WTC11 (cell line): ENCODE measurements at regions not wholly inside any gene's neighbourhood (a gene's known extent, or its start where the extent isn't known, plus 50 kb on each side); places are given as distances from the start of the nearest gene placed in this dataset.

ENCODE experiments used
- ATAC-seq: fragments of 200-7000 bp; cut with Tn5 transposase; 2 replicates; pipeline ENCODE4 v1.10.0; 2021; ENCODE audit warnings: mild to moderate bottlenecking, moderate library complexity
- CTCF ChIA-PET: fragments of 300-600 bp; sonication (Branson Sonifier 250); formaldehyde crosslinking; loops from one replicate; lab custom pipeline; 2021; ENCODE audit warnings: antibody characterized with exemption; lab: Charles Lee
- POLR2A ChIA-PET: fragments of 350-600 bp; sonication (Branson Sonifier 250); formaldehyde crosslinking; loops from one replicate; lab custom pipeline; 2021; ENCODE audit warnings: antibody characterized with exemption; lab: Charles Lee
- DNase-seq: peaks from one replicate; pipeline ENCODE4 v3.0.0; 2021; ENCODE audit warnings: low spot score
- H3K27ac Mint-ChIP-seq: 2 replicates; pipeline ENCODE4 v1.8.0; 2021; ENCODE audit warnings: mixed read lengths
- H3K27me3 Mint-ChIP-seq: 2 replicates; pipeline ENCODE4 v1.8.0; 2021; ENCODE audit warnings: low read depth, mild to moderate bottlenecking, moderate library complexity, mixed read lengths
- H3K36me3 Mint-ChIP-seq: 2 replicates; pipeline ENCODE4 v1.8.0; 2021; ENCODE audit warnings: mixed read lengths
- H3K4me1 Mint-ChIP-seq: 2 replicates; pipeline ENCODE4 v1.8.0; 2022; ENCODE audit warnings: mixed read lengths
- H3K4me3 Mint-ChIP-seq: 2 replicates; pipeline ENCODE4 v1.8.0; 2021; ENCODE audit warnings: mild to moderate bottlenecking, moderate library complexity, mixed read lengths
- H3K9me3 Mint-ChIP-seq: 2 replicates; pipeline ENCODE4 v1.8.0; 2021; ENCODE audit warnings: mixed read lengths
- CBFB ChIP-seq: sonication (generic); formaldehyde crosslinking; IDR thresholded peaks from 2 replicates; pipeline ENCODE4 v1.8.1; 2022; ENCODE audit warnings: mild to moderate bottlenecking, low read depth, missing genetic modification reagents
- ESRRA ChIP-seq: sonication (generic); formaldehyde crosslinking; IDR thresholded peaks from 2 replicates; pipeline ENCODE4 v1.8.1; 2022; ENCODE audit warnings: mild to moderate bottlenecking, missing genetic modification reagents, borderline replicate concordance
- JUN ChIP-seq: sonication (generic); formaldehyde crosslinking; IDR thresholded peaks from 2 replicates; pipeline ENCODE4 v1.8.0; 2023; ENCODE audit warnings: mild to moderate bottlenecking, missing genetic modification reagents
- NFATC4 ChIP-seq: fragments of 250-450 bp; sonication (Bioruptor Pico); IDR thresholded peaks from 2 replicates; pipeline ENCODE4 v1.9.0; 2021; ENCODE audit warnings: mild to moderate bottlenecking
- NR2C2 ChIP-seq: sonication (generic); formaldehyde crosslinking; IDR thresholded peaks from 2 replicates; pipeline ENCODE4 v1.8.0; 2022; ENCODE audit warnings: mild to moderate bottlenecking, missing genetic modification reagents
- NR3C1 ChIP-seq: sonication (generic); formaldehyde crosslinking; conservative IDR thresholded peaks from 2 replicates; pipeline ENCODE4 v1.8.1; 2023; ENCODE audit warnings: low read depth, mild to moderate bottlenecking, missing genetic modification reagents
- OVOL2 ChIP-seq: fragments of 250-450 bp; sonication (Bioruptor Pico); IDR thresholded peaks from 2 replicates; pipeline ENCODE4 v1.9.0; 2021; ENCODE audit warnings: mild to moderate bottlenecking, borderline replicate concordance
- SP1 ChIP-seq: sonication (generic); formaldehyde crosslinking; conservative IDR thresholded peaks from 2 replicates; pipeline ENCODE4 v1.8.1; 2022; ENCODE audit warnings: missing genetic modification reagents
- ZNF138 ChIP-seq: sonication (generic); formaldehyde crosslinking; conservative IDR thresholded peaks from 2 replicates; pipeline ENCODE4 v1.8.1; 2022; ENCODE audit warnings: mild to moderate bottlenecking, moderate library complexity, missing genetic modification reagents
- ZNF532 ChIP-seq: fragments of 250-450 bp; sonication (Bioruptor Pico); IDR thresholded peaks from 2 replicates; pipeline ENCODE4 v1.9.0; 2021; ENCODE audit warnings: mild to moderate bottlenecking, borderline replicate concordance
- TF ChIP-seq, protein P1 (sequence below): fragments of 250-450 bp; sonication (Bioruptor Pico); IDR thresholded peaks from 2 replicates; pipeline ENCODE4 v2.1.2; 2022; ENCODE audit warnings: mild to moderate bottlenecking, moderate library complexity
- TF ChIP-seq, protein P2 (sequence below): sonication (generic); formaldehyde crosslinking; IDR thresholded peaks from 2 replicates; pipeline ENCODE4 v1.8.0; 2023; ENCODE audit warnings: missing genetic modification reagents, mild to moderate bottlenecking, borderline replicate concordance
- TF ChIP-seq, protein P3 (sequence below): sonication (generic); formaldehyde crosslinking; IDR thresholded peaks from 2 replicates; pipeline ENCODE4 v1.8.1; 2022; ENCODE audit warnings: mild to moderate bottlenecking, moderate library complexity, missing genetic modification reagents
- TF ChIP-seq, protein P4 (sequence below): sonication (generic); formaldehyde crosslinking; IDR thresholded peaks from 2 replicates; pipeline ENCODE4 v1.8.1; 2023; ENCODE audit warnings: mild to moderate bottlenecking, missing genetic modification reagents, moderate library complexity
- TF ChIP-seq, protein P5 (sequence below): sonication (generic); formaldehyde crosslinking; IDR thresholded peaks from 2 replicates; pipeline ENCODE4 v1.8.0; 2023; ENCODE audit warnings: missing genetic modification reagents

GRCh38 chr2:180101846-180102245 is 94.7 kb upstream of the CWC22 start:
- no peak for ATAC-seq

More at GRCh38 chr2:180101846-180102245, 94.7 kb upstream of the CWC22 start:
- CTCF ChIA-PET = no interaction called here
- TF ChIP-seq JUN (no peak), NFATC4 (CRISPR knock-in tag) (no peak), ZNF138 (no peak), SP1 (CRISPR knock-in tag) (no peak), CBFB (CRISPR knock-in tag) (no peak), ZNF532 (CRISPR knock-in tag) (no peak), NR2C2 (CRISPR knock-in tag) (no peak), OVOL2 (no peak), NR3C1 (CRISPR knock-in tag) (no peak), ESRRA (CRISPR knock-in tag) (no peak)
- TF ChIP-seq, protein P1, sequence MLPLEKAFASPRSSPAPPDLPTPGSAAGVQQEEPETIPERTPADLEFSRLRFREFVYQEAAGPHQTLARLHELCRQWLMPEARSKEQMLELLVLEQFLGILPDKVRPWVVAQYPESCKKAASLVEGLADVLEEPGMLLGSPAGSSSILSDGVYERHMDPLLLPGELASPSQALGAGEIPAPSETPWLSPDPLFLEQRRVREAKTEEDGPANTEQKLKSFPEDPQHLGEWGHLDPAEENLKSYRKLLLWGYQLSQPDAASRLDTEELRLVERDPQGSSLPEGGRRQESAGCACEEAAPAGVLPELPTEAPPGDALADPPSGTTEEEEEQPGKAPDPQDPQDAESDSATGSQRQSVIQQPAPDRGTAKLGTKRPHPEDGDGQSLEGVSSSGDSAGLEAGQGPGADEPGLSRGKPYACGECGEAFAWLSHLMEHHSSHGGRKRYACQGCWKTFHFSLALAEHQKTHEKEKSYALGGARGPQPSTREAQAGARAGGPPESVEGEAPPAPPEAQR (CRISPR knock-in tag) = no peak
- TF ChIP-seq, protein P2, sequence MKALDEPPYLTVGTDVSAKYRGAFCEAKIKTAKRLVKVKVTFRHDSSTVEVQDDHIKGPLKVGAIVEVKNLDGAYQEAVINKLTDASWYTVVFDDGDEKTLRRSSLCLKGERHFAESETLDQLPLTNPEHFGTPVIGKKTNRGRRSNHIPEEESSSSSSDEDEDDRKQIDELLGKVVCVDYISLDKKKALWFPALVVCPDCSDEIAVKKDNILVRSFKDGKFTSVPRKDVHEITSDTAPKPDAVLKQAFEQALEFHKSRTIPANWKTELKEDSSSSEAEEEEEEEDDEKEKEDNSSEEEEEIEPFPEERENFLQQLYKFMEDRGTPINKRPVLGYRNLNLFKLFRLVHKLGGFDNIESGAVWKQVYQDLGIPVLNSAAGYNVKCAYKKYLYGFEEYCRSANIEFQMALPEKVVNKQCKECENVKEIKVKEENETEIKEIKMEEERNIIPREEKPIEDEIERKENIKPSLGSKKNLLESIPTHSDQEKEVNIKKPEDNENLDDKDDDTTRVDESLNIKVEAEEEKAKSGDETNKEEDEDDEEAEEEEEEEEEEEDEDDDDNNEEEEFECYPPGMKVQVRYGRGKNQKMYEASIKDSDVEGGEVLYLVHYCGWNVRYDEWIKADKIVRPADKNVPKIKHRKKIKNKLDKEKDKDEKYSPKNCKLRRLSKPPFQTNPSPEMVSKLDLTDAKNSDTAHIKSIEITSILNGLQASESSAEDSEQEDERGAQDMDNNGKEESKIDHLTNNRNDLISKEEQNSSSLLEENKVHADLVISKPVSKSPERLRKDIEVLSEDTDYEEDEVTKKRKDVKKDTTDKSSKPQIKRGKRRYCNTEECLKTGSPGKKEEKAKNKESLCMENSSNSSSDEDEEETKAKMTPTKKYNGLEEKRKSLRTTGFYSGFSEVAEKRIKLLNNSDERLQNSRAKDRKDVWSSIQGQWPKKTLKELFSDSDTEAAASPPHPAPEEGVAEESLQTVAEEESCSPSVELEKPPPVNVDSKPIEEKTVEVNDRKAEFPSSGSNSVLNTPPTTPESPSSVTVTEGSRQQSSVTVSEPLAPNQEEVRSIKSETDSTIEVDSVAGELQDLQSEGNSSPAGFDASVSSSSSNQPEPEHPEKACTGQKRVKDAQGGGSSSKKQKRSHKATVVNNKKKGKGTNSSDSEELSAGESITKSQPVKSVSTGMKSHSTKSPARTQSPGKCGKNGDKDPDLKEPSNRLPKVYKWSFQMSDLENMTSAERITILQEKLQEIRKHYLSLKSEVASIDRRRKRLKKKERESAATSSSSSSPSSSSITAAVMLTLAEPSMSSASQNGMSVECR (CRISPR knock-in tag) = no peak
- TF ChIP-seq, protein P3, sequence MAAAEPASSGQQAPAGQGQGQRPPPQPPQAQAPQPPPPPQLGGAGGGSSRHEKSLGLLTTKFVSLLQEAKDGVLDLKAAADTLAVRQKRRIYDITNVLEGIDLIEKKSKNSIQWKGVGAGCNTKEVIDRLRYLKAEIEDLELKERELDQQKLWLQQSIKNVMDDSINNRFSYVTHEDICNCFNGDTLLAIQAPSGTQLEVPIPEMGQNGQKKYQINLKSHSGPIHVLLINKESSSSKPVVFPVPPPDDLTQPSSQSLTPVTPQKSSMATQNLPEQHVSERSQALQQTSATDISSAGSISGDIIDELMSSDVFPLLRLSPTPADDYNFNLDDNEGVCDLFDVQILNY (CRISPR knock-in tag) = no peak
- TF ChIP-seq, protein P4, sequence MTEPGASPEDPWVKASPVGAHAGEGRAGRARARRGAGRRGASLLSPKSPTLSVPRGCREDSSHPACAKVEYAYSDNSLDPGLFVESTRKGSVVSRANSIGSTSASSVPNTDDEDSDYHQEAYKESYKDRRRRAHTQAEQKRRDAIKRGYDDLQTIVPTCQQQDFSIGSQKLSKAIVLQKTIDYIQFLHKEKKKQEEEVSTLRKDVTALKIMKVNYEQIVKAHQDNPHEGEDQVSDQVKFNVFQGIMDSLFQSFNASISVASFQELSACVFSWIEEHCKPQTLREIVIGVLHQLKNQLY = no peak
- TF ChIP-seq, protein P5, sequence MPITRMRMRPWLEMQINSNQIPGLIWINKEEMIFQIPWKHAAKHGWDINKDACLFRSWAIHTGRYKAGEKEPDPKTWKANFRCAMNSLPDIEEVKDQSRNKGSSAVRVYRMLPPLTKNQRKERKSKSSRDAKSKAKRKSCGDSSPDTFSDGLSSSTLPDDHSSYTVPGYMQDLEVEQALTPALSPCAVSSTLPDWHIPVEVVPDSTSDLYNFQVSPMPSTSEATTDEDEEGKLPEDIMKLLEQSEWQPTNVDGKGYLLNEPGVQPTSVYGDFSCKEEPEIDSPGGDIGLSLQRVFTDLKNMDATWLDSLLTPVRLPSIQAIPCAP (CRISPR knock-in tag) = no peak
- TF ChIP-seq, all 79 proteins: peak for 0
- no peak overlapping the region for H3K4me3 Mint-ChIP-seq
- no peaks in the 10 kb centered on the region for H3K27me3 Mint-ChIP-seq
- H3K4me1 Mint-ChIP-seq = 0 out of 2 replicates have a peak, but pooled peaks cover 5% of the 10 kb centered on the region
- H3K9me3 Mint-ChIP-seq = no peaks in the 10 kb centered on the region
- no peak for DNase-seq
- H3K27ac Mint-ChIP-seq = no peak overlapping the region
- no peaks in the 10 kb centered on the region for H3K36me3 Mint-ChIP-seq
- POLR2A ChIA-PET = no interaction called here
